H1 (cell line): ENCODE measurements at regions not wholly inside any gene's neighbourhood (a gene's known extent, or its start where the extent isn't known, plus 50 kb on each side); places are given as distances from the start of the nearest gene placed in this dataset.

ENCODE experiments used
- CBX8 ChIP-seq: fragments of 300-800, 300-1000 bp; sonication (generic); IDR thresholded peaks from 2 replicates; pipeline ENCODE4 v1.7.1; 2016; ENCODE audit warnings: low read depth, low read length, borderline replicate concordance
- FOSL1 ChIP-seq: IDR thresholded peaks from 2 replicates; pipeline ENCODE4 v1.6.1; 2011; ENCODE audit warnings: mild to moderate bottlenecking, low read depth, low read length, moderate library complexity; ENCODE audit not compliant: insufficient read depth
- HDAC2 ChIP-seq, 2 experiments: fragments of 300-600 bp in 1 of 2; sonication (generic) in 1 of 2; IDR thresholded peaks; 2 replicates each; pipeline ENCODE4 v1.6.1; 2011 to 2012; ENCODE audit warnings: low read depth in 2 of 2, low read length in 2 of 2, mild to moderate bottlenecking in 2 of 2, moderate library complexity in 2 of 2, borderline replicate concordance in 1 of 2, inconsistent platforms in 1 of 2
- HDAC6 ChIP-seq: IDR thresholded peaks from one replicate; pipeline ENCODE4 v1.7.1; 2012; ENCODE audit warnings: low read depth, mild to moderate bottlenecking, inconsistent platforms, low read length, moderate library complexity
- KDM1A ChIP-seq: fragments of 200-600, 300-600 bp; sonication (generic); IDR thresholded peaks from 2 replicates; pipeline ENCODE4 v1.7.1; 2016; ENCODE audit warnings: mild to moderate bottlenecking, low read length, borderline replicate concordance
- NANOG ChIP-seq: IDR thresholded peaks from 2 replicates; pipeline ENCODE4 v1.6.1; 2011; ENCODE audit warnings: low read length, low read depth, mild to moderate bottlenecking, inconsistent platforms; ENCODE audit not compliant: insufficient read depth, poor library complexity, severe bottlenecking
- PHF8 ChIP-seq: fragments of 200-600 bp; sonication (generic); conservative IDR thresholded peaks from 2 replicates; pipeline ENCODE4 v1.7.1; 2012; ENCODE audit warnings: low read depth, mild to moderate bottlenecking, inconsistent platforms, low read length, moderate library complexity
- SIRT6 ChIP-seq: IDR thresholded peaks from one replicate; pipeline ENCODE4 v1.7.1; 2012; ENCODE audit warnings: low read length, inconsistent platforms
- SIX5 ChIP-seq: IDR thresholded peaks from 2 replicates; pipeline ENCODE4 v1.6.1; 2011; ENCODE audit warnings: mild to moderate bottlenecking, low read depth, low read length
- TF ChIP-seq, protein P1 (sequence below): fragments of 300-600 bp; sonication (generic); IDR thresholded peaks from 2 replicates; pipeline ENCODE4 v1.7.1; 2012; ENCODE audit warnings: low read length, moderate library complexity, mild to moderate bottlenecking, inconsistent platforms; ENCODE audit not compliant: insufficient replicate concordance

DNA sequence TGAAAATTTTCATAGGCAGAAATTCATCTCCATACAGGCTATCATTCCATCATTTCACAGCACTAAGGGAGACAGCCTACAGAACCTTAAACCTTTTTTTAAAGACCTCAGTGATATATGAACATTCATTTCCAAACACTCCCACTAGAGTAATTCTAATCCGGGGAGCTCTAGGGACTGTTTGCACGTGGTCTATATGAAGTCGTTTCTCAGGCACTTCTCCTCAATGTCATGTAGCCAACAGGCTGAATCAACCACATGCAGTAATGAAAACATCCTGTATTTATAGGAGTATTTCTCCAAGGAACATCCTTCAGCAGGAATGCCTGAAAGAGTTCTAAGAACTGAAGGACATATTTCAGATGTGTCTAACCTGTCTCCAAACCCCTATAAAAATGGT, 97.3 kb upstream of the CREB1 start (continued):
- TF ChIP-seq, protein P1, sequence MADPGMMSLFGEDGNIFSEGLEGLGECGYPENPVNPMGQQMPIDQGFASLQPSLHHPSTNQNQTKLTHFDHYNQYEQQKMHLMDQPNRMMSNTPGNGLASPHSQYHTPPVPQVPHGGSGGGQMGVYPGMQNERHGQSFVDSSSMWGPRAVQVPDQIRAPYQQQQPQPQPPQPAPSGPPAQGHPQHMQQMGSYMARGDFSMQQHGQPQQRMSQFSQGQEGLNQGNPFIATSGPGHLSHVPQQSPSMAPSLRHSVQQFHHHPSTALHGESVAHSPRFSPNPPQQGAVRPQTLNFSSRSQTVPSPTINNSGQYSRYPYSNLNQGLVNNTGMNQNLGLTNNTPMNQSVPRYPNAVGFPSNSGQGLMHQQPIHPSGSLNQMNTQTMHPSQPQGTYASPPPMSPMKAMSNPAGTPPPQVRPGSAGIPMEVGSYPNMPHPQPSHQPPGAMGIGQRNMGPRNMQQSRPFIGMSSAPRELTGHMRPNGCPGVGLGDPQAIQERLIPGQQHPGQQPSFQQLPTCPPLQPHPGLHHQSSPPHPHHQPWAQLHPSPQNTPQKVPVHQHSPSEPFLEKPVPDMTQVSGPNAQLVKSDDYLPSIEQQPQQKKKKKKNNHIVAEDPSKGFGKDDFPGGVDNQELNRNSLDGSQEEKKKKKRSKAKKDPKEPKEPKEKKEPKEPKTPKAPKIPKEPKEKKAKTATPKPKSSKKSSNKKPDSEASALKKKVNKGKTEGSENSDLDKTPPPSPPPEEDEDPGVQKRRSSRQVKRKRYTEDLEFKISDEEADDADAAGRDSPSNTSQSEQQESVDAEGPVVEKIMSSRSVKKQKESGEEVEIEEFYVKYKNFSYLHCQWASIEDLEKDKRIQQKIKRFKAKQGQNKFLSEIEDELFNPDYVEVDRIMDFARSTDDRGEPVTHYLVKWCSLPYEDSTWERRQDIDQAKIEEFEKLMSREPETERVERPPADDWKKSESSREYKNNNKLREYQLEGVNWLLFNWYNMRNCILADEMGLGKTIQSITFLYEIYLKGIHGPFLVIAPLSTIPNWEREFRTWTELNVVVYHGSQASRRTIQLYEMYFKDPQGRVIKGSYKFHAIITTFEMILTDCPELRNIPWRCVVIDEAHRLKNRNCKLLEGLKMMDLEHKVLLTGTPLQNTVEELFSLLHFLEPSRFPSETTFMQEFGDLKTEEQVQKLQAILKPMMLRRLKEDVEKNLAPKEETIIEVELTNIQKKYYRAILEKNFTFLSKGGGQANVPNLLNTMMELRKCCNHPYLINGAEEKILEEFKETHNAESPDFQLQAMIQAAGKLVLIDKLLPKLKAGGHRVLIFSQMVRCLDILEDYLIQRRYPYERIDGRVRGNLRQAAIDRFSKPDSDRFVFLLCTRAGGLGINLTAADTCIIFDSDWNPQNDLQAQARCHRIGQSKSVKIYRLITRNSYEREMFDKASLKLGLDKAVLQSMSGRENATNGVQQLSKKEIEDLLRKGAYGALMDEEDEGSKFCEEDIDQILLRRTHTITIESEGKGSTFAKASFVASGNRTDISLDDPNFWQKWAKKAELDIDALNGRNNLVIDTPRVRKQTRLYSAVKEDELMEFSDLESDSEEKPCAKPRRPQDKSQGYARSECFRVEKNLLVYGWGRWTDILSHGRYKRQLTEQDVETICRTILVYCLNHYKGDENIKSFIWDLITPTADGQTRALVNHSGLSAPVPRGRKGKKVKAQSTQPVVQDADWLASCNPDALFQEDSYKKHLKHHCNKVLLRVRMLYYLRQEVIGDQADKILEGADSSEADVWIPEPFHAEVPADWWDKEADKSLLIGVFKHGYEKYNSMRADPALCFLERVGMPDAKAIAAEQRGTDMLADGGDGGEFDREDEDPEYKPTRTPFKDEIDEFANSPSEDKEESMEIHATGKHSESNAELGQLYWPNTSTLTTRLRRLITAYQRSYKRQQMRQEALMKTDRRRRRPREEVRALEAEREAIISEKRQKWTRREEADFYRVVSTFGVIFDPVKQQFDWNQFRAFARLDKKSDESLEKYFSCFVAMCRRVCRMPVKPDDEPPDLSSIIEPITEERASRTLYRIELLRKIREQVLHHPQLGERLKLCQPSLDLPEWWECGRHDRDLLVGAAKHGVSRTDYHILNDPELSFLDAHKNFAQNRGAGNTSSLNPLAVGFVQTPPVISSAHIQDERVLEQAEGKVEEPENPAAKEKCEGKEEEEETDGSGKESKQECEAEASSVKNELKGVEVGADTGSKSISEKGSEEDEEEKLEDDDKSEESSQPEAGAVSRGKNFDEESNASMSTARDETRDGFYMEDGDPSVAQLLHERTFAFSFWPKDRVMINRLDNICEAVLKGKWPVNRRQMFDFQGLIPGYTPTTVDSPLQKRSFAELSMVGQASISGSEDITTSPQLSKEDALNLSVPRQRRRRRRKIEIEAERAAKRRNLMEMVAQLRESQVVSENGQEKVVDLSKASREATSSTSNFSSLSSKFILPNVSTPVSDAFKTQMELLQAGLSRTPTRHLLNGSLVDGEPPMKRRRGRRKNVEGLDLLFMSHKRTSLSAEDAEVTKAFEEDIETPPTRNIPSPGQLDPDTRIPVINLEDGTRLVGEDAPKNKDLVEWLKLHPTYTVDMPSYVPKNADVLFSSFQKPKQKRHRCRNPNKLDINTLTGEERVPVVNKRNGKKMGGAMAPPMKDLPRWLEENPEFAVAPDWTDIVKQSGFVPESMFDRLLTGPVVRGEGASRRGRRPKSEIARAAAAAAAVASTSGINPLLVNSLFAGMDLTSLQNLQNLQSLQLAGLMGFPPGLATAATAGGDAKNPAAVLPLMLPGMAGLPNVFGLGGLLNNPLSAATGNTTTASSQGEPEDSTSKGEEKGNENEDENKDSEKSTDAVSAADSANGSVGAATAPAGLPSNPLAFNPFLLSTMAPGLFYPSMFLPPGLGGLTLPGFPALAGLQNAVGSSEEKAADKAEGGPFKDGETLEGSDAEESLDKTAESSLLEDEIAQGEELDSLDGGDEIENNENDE = no peak
- TF ChIP-seq SIRT6 (no peak), FOSL1 (no peak), PHF8 (no peak), KDM1A (no peak), HDAC6 (no peak), CBX8 (no peak), NANOG (no peak), SIX5 (no peak), HDAC2 (IDR thresholded peaks at IDR 0.05; ENCODE audit: borderline replicate concordance in 1 of 2, low read depth in 2 of 2, low read length in 2 of 2) (no peak)
